Astrocyte (in vitro differentiated cells and primary cell): ENCODE measurements at regions not wholly inside any gene's neighbourhood (a gene's known extent, or its start where the extent isn't known, plus 50 kb on each side); places are given as distances from the start of the nearest gene placed in this dataset.

Experiments used
- DNase-seq: peaks from one replicate; pipeline ENCODE4 v3.0.0-alpha.2; 2010; ENCODE audit warnings: low read depth
- FAIRE-seq: peaks from 2 replicates; lab custom pipeline; 2011; peaks lifted over from hg19 to GRCh38; lab: Jason Lieb, UNC
- H2AFZ ChIP-seq: 2 replicates; pipeline ENCODE4 v1.6.0; 2012; ENCODE audit warnings: low read depth, low read length, inconsistent platforms
- H3K27ac ChIP-seq: 2 replicates; pipeline ENCODE4 v1.5.1; 2011; ENCODE audit warnings: low read depth, low read length, inconsistent platforms
- H3K27me3 ChIP-seq: 2 replicates; pipeline ENCODE4 v1.6.0; 2011; ENCODE audit warnings: low read length, inconsistent platforms; ENCODE audit not compliant: insufficient read depth
- H3K36me3 ChIP-seq: 2 replicates; pipeline ENCODE4 v1.5.1; 2011; ENCODE audit warnings: low read length, inconsistent platforms; ENCODE audit not compliant: insufficient read depth
- H3K4me1 ChIP-seq: 2 replicates; pipeline ENCODE4 v1.5.1; 2011; ENCODE audit warnings: low read length, inconsistent platforms; ENCODE audit not compliant: insufficient read depth
- H3K4me2 ChIP-seq: 2 replicates; pipeline ENCODE4 v1.6.0; 2012; ENCODE audit warnings: low read length, inconsistent platforms
- H3K4me3 ChIP-seq: 2 replicates; pipeline ENCODE4 v1.5.1; 2011; ENCODE audit warnings: low read depth, mild to moderate bottlenecking, low read length, inconsistent platforms; ENCODE audit not compliant: insufficient read depth
- H3K79me2 ChIP-seq: 2 replicates; pipeline ENCODE4 v1.6.0; 2012; ENCODE audit warnings: mild to moderate bottlenecking, low read length, inconsistent platforms; ENCODE audit not compliant: insufficient read depth
- H3K9ac ChIP-seq: 2 replicates; pipeline ENCODE4 v1.6.0; 2012; ENCODE audit warnings: mild to moderate bottlenecking, low read length, inconsistent platforms
- H3K9me3 ChIP-seq: 2 replicates; pipeline ENCODE4 v1.5.1; 2012; ENCODE audit warnings: low read depth, mild to moderate bottlenecking, low read length, inconsistent platforms; ENCODE audit not compliant: insufficient read depth
- H4K20me1 ChIP-seq: 2 replicates; pipeline ENCODE4 v1.6.0; 2012; ENCODE audit warnings: low read length, inconsistent platforms; ENCODE audit not compliant: insufficient read depth
- H3K27ac Mint-ChIP-seq: one replicate; pipeline ENCODE4 v1.8.0; 2021; ENCODE audit warnings: mild to moderate bottlenecking, mixed read lengths; ENCODE audit not compliant: unreplicated experiment
- H3K27me3 Mint-ChIP-seq: one replicate; pipeline ENCODE4 v1.8.0; 2021; ENCODE audit warnings: low read depth, mixed read lengths; ENCODE audit not compliant: unreplicated experiment
- H3K36me3 Mint-ChIP-seq: one replicate; pipeline ENCODE4 v1.8.0; 2021; ENCODE audit warnings: low read depth, mixed read lengths; ENCODE audit not compliant: unreplicated experiment
- H3K4me1 Mint-ChIP-seq: one replicate; pipeline ENCODE4 v1.8.0; 2021; ENCODE audit warnings: low read depth, mixed read lengths; ENCODE audit not compliant: unreplicated experiment
- H3K4me3 Mint-ChIP-seq: one replicate; pipeline ENCODE4 v1.8.0; 2021; ENCODE audit warnings: mild to moderate bottlenecking, moderate library complexity, mixed read lengths; ENCODE audit not compliant: unreplicated experiment
- H3K9me3 Mint-ChIP-seq: one replicate; pipeline ENCODE4 v1.8.0; 2021; ENCODE audit warnings: mild to moderate bottlenecking, mixed read lengths; ENCODE audit not compliant: unreplicated experiment
- CTCF ChIP-seq: IDR thresholded peaks from 2 replicates; pipeline ENCODE4 v1.5.1; 2011; ENCODE audit warnings: low read depth, mild to moderate bottlenecking, inconsistent platforms, low read length, moderate library complexity; ENCODE audit not compliant: insufficient read depth
- EZH2 ChIP-seq: IDR thresholded peaks from 2 replicates; pipeline ENCODE4 v1.6.1; 2012; ENCODE audit warnings: mild to moderate bottlenecking, low read length, inconsistent platforms; ENCODE audit not compliant: insufficient read depth

GRCh38 chr1:219347376-219347775 is 173.7 kb downstream of the LYPLAL1 start:
- no peak for FAIRE-seq
- peaks cover 13% of the 10 kb centered on the region for H3K9me3 Mint-ChIP-seq
- TF ChIP-seq EZH2 (no peak), CTCF (no peak)

GRCh38 chr1:219345953-219346352 is 172.3 kb downstream of the LYPLAL1 start:
- no peaks in the 10 kb centered on the region for H3K36me3 Mint-ChIP-seq
- no peak for TF ChIP-seq CTCF
- no peak for TF ChIP-seq EZH2
- Histone ChIP-seq H4K20me1 (no peaks in the 10 kb centered on the region), H3K4me3 (no peak overlapping the region), H3K36me3 (no peaks in the 10 kb centered on the region), H3K27ac (no peak overlapping the region), H2AFZ (no peak overlapping the region), H3K9ac (no peak overlapping the region), H3K27me3 (no peaks in the 10 kb centered on the region), H3K4me2 (no peak overlapping the region), H3K79me2 (no peaks in the 10 kb centered on the region), H3K4me1 (no peaks in the 10 kb centered on the region), H3K9me3 (peaks cover 8% of the 10 kb centered on the region)
- H3K4me3 Mint-ChIP-seq, result no peak overlapping the region
- H3K4me1 Mint-ChIP-seq, result peaks cover under 1% of the 10 kb centered on the region
- peaks cover 13% of the 10 kb centered on the region for H3K9me3 Mint-ChIP-seq
- no peak overlapping the region for H3K27ac Mint-ChIP-seq
- DNase-seq (no peak), FAIRE-seq (no peak)
- no peaks in the 10 kb centered on the region for H3K27me3 Mint-ChIP-seq

More at GRCh38 chr1:219347376-219347775, 173.7 kb downstream of the LYPLAL1 start:
- Histone ChIP-seq H3K4me2 (no peak overlapping the region), H3K4me1 (no peaks in the 10 kb centered on the region), H3K4me3 (no peak overlapping the region), H3K79me2 (no peaks in the 10 kb centered on the region), H4K20me1 (no peaks in the 10 kb centered on the region), H3K9me3 (peaks cover 8% of the 10 kb centered on the region), H3K9ac (no peak overlapping the region), H3K27me3 (no peaks in the 10 kb centered on the region), H3K27ac (no peak overlapping the region), H3K36me3 (no peaks in the 10 kb centered on the region), H2AFZ (no peak overlapping the region)
- no peaks in the 10 kb centered on the region for H3K4me1 Mint-ChIP-seq
- DNase-seq, result no peak
- no peaks in the 10 kb centered on the region for H3K27me3 Mint-ChIP-seq
- H3K4me3 Mint-ChIP-seq, result no peak overlapping the region
- H3K27ac Mint-ChIP-seq, result no peak overlapping the region
- H3K36me3 Mint-ChIP-seq, result no peaks in the 10 kb centered on the region

DNA sequence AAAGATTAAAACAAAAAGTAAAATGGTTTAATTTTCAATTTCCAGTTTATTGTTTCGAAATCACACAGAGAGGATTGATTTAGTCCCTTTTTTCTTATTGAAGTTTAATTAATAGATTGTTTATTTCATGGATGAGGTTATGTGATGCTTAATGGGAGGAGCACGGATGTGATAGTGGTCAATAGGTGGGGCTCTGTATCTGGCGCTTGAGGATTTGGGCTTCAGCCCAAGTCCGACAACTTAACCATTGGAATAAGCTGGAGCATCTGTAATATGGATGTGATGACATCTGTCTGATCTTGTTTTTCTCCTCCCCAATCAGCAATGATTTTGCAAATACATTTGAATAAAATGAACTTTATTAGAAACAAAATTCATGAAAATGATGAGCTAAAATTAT is 169.2 kb downstream of the LYPLAL1 start:
- no peaks in the 10 kb centered on the region for H3K27me3 Mint-ChIP-seq
- no peak overlapping the region for H3K4me2 ChIP-seq
- H3K27ac Mint-ChIP-seq, result no peak overlapping the region
- H2AFZ ChIP-seq, result no peak overlapping the region
- no peaks in the 10 kb centered on the region for H3K27me3 ChIP-seq
- H3K4me1 Mint-ChIP-seq, result peaks cover 9% of the 10 kb centered on the region
- peaks cover 8% of the 10 kb centered on the region for H3K9me3 ChIP-seq
- no peak overlapping the region for H3K4me3 Mint-ChIP-seq
- no peak for TF ChIP-seq CTCF
- no peak for TF ChIP-seq EZH2
- no peaks in the 10 kb centered on the region for H3K79me2 ChIP-seq
- no peak overlapping the region for H3K27ac ChIP-seq
- FAIRE-seq (no peak), DNase-seq (no peak)
- H3K36me3 Mint-ChIP-seq, result no peaks in the 10 kb centered on the region
- H3K36me3 ChIP-seq, result no peaks in the 10 kb centered on the region
- H3K4me1 ChIP-seq, result peaks cover 10% of the 10 kb centered on the region
- H3K4me3 ChIP-seq, result no peak overlapping the region
- no peaks in the 10 kb centered on the region for H4K20me1 ChIP-seq
- H3K9ac ChIP-seq, result no peak overlapping the region
- H3K9me3 Mint-ChIP-seq, result peaks cover 13% of the 10 kb centered on the region
